ENCODE measurements at regions not wholly inside any gene's neighbourhood (a gene's known extent, or its start where the extent isn't known, plus 50 kb on each side); places are given as distances from the start of the nearest gene placed in this dataset.

GRCh38 chr2:190783513-190784263 is 96.9 kb upstream of the GLS start:
- no peak for DNase-seq (ENCODE audit: low spot score)

- no peak for DNase-seq (ENCODE audit: low spot score)
Measured at GRCh38 chr2:190785334-190785733, 95.3 kb upstream of the GLS start.

- no peak for DNase-seq (ENCODE audit: low spot score)
Measured at GRCh38 chr2:190786404-190787166, 94.0 kb upstream of the GLS start.

- DNase-seq (ENCODE audit: low spot score) = no peak
Measured at GRCh38 chr2:190787743-190788235, 92.8 kb upstream of the GLS start.

GRCh38 chr2:190789074-190790004 is 91.3 kb upstream of the GLS start:
- no peak for DNase-seq (ENCODE audit: low spot score)

GRCh38 chr2:190791347-190791975 is 89.2 kb upstream of the GLS start:
- peak; percentile 54 for DNase-seq (ENCODE audit: low spot score)

GRCh38 chr2:190791976-190792575 is 88.5 kb upstream of the GLS start:
- DNase-seq (ENCODE audit: low spot score) = no peak

GRCh38 chr2:190792956-190793888 is 87.4 kb upstream of the GLS start:
- DNase-seq (ENCODE audit: low spot score) = no peak

GRCh38 chr2:190794377-190794776 is 86.2 kb upstream of the GLS start:
- no peak for DNase-seq (ENCODE audit: low spot score)

GRCh38 chr2:190794790-190795189 is 85.8 kb upstream of the GLS start:
- DNase-seq (ENCODE audit: low spot score) = no peak

- no peak for DNase-seq (ENCODE audit: low spot score)
Measured at GRCh38 chr2:190795686-190796085, 84.9 kb upstream of the GLS start.

- no peak for DNase-seq (ENCODE audit: low spot score)
Measured at GRCh38 chr2:190799999-190800398, 80.6 kb upstream of the GLS start.

- DNase-seq (ENCODE audit: low spot score) = no peak
Measured at GRCh38 chr2:190800528-190800927, 80.1 kb upstream of the GLS start.

- no peak for DNase-seq (ENCODE audit: low spot score)
Measured at GRCh38 chr2:190802129-190802528, 78.5 kb upstream of the GLS start.

GRCh38 chr2:190802626-190803209 is 77.9 kb upstream of the GLS start:
- no peak for DNase-seq (ENCODE audit: low spot score)

GRCh38 chr2:190804182-190804795 is 76.3 kb upstream of the GLS start:
- DNase-seq (ENCODE audit: low spot score) = peak; percentile 11

- DNase-seq (ENCODE audit: low spot score) = no peak
Measured at GRCh38 chr2:190805126-190805525, 75.5 kb upstream of the GLS start.

GRCh38 chr2:190805843-190806242 is 74.8 kb upstream of the GLS start:
- DNase-seq (ENCODE audit: low spot score) = no peak

- DNase-seq (ENCODE audit: low spot score) = no peak
Measured at GRCh38 chr2:190807886-190808285, 72.7 kb upstream of the GLS start.

All from RKO (cell line).